IMR-90 (cell line): ENCODE measurements at regions not wholly inside any gene's neighbourhood (a gene's known extent, or its start where the extent isn't known, plus 50 kb on each side); places are given as distances from the start of the nearest gene placed in this dataset.

Source experiments
- ATAC-seq: fragments of 200-7000 bp; cut with Tn5 transposase; 2 replicates; pipeline ENCODE4 v1.9.1; 2020; ENCODE audit warnings: low read depth, mild to moderate bottlenecking, moderate library complexity
- BruUV-seq: library from RNA; stranded (reverse); fragments of 400-500 nt; replicated peaks from 2 replicates; lab custom pipeline; 2021; lab: Mats Ljungman, UMichigan
- CTCF ChIA-PET: fragments of 300-600 bp; formaldehyde crosslinking; extraction: SDS; loops from one replicate; lab custom pipeline; 2021; ENCODE audit warnings: antibody characterized with exemption; lab: Yijun Ruan, JAX
- POLR2A ChIA-PET: fragments of 300-600 bp; sonication (Branson Sonifier 250); formaldehyde crosslinking; loops from one replicate; lab custom pipeline; 2022; ENCODE audit warnings: antibody characterized with exemption; ENCODE audit not compliant: unreplicated experiment; lab: Charles Lee
- DNase-seq: peaks from one replicate; pipeline ENCODE4 v3.0.0; 2013
- H2AFZ ChIP-seq: replicated peaks from 2 replicates; pipeline ENCODE3; 2013; ENCODE audit warnings: low read length, mild to moderate bottlenecking; ENCODE audit not compliant: poor library complexity
- H2AK5ac ChIP-seq: 2 replicates; pipeline ENCODE4 v1.6.1; 2013; ENCODE audit warnings: low read depth, low read length, inconsistent platforms
- H2AK9ac ChIP-seq: replicated peaks from 2 replicates; pipeline ENCODE3; 2013; ENCODE audit warnings: mild to moderate bottlenecking, low read depth, low read length, moderate library complexity; ENCODE audit not compliant: poor library complexity
- H2BK120ac ChIP-seq: 2 replicates; pipeline ENCODE4 v1.6.1; 2013; ENCODE audit warnings: low read depth, low read length, inconsistent platforms
- H2BK15ac ChIP-seq: 3 replicates; pipeline ENCODE4 v1.6.1; 2013; ENCODE audit warnings: low read depth, low read length, inconsistent platforms
- H2BK20ac ChIP-seq: 2 replicates; pipeline ENCODE4 v1.6.1; 2013; ENCODE audit warnings: low read depth, mild to moderate bottlenecking, inconsistent platforms, low read length, moderate library complexity
- H2BK5ac ChIP-seq: 2 replicates; pipeline ENCODE4 v1.6.1; 2013; ENCODE audit warnings: mild to moderate bottlenecking, low read depth, low read length, inconsistent platforms; ENCODE audit not compliant: poor library complexity, severe bottlenecking
- H3K14ac ChIP-seq: replicated peaks from 2 replicates; pipeline ENCODE4 v1.6.1; 2013; ENCODE audit warnings: low read depth, low read length, inconsistent platforms
- H3K18ac ChIP-seq: 2 replicates; pipeline ENCODE4 v1.6.1; 2013; ENCODE audit warnings: low read depth, low read length, control low read depth
- H3K23ac ChIP-seq: 2 replicates; pipeline ENCODE4 v1.6.1; 2013; ENCODE audit warnings: low read depth, low read length, inconsistent platforms
- H3K27ac ChIP-seq: 2 replicates; pipeline ENCODE4 v1.5.1; 2013; ENCODE audit warnings: mild to moderate bottlenecking, control low read depth, low read length; ENCODE audit not compliant: insufficient read depth
- H3K27me3 ChIP-seq: 2 replicates; pipeline ENCODE4 v1.6.1; 2013; ENCODE audit warnings: low read length; ENCODE audit not compliant: control insufficient read depth, insufficient read depth
- H3K36me3 ChIP-seq: 2 replicates; pipeline ENCODE4 v1.6.1; 2013; ENCODE audit warnings: low read length, mixed read lengths; ENCODE audit not compliant: control insufficient read depth, insufficient read depth
- H3K4ac ChIP-seq: 2 replicates; pipeline ENCODE4 v1.6.1; 2013; ENCODE audit warnings: low read depth, low read length, inconsistent platforms
- H3K4me1 ChIP-seq: 2 replicates; pipeline ENCODE4 v1.6.1; 2013; ENCODE audit warnings: low read length, mixed read lengths; ENCODE audit not compliant: control insufficient read depth, insufficient read depth
- H3K4me2 ChIP-seq: 2 replicates; pipeline ENCODE4 v1.6.1; 2013; ENCODE audit warnings: low read depth, mild to moderate bottlenecking, control low read depth, low read length, moderate library complexity
- H3K4me3 ChIP-seq: 2 replicates; pipeline ENCODE4 v1.5.1; 2013; ENCODE audit warnings: low read depth, mild to moderate bottlenecking, control low read depth, low read length, moderate library complexity; ENCODE audit not compliant: insufficient read depth
- H3K56ac ChIP-seq: 2 replicates; pipeline ENCODE4 v1.6.1; 2013; ENCODE audit warnings: low read length, inconsistent platforms; ENCODE audit not compliant: insufficient read depth; ENCODE audit errors: extremely low read depth
- H3K79me1 ChIP-seq, 2 experiments: 2 replicates each; pipeline ENCODE4 v1.6.1; 2013; ENCODE audit warnings: low read length in 2 of 2, inconsistent platforms in 1 of 2, low read depth in 1 of 2
- H3K9ac ChIP-seq: 2 replicates; pipeline ENCODE4 v1.6.1; 2013; ENCODE audit warnings: low read depth, low read length, control low read depth
- H3K9me1 ChIP-seq: 2 replicates; pipeline ENCODE4 v1.6.1; 2013; ENCODE audit warnings: low read length, inconsistent platforms; ENCODE audit not compliant: insufficient read depth
- H3K9me3 ChIP-seq: 2 replicates; pipeline ENCODE4 v1.6.1; 2013; ENCODE audit warnings: low read length; ENCODE audit not compliant: control insufficient read depth, insufficient read depth
- H4K20me1 ChIP-seq: 2 replicates; pipeline ENCODE4 v1.6.1; 2013; ENCODE audit warnings: low read length, inconsistent platforms; ENCODE audit not compliant: insufficient read depth
- H4K5ac ChIP-seq: 2 replicates; pipeline ENCODE4 v1.6.1; 2013; ENCODE audit warnings: mild to moderate bottlenecking, low read depth, low read length, control low read depth
- H4K8ac ChIP-seq, 2 experiments: 2 replicates each; pipeline ENCODE4 v1.6.1; 2013; ENCODE audit warnings: low read depth in 2 of 2, low read length in 2 of 2, control low read depth in 1 of 2, inconsistent platforms in 1 of 2
- H4K91ac ChIP-seq: 2 replicates; pipeline ENCODE4 v1.6.1; 2013; ENCODE audit warnings: low read depth, low read length, inconsistent platforms; ENCODE audit not compliant: insufficient read depth
- SMC3 ChIP-seq: fragments of 150-350 bp; IDR thresholded peaks from 2 replicates; pipeline ENCODE4 v1.6.1; 2016; ENCODE audit warnings: low read depth, mild to moderate bottlenecking, antibody characterized with exemption, low read length, moderate library complexity
- WGBS, 2 experiments: methylation state at CpG; one replicate each; pipeline versions ENCODE4 v1.1.5 to v1.1.7; 2013; ENCODE audit warnings: missing lambda C conversion rate in 2 of 2; ENCODE audit not compliant: insufficient read length in 1 of 2; ENCODE audit errors: extremely low coverage in 2 of 2; 5-methylcytosine and 5-hydroxymethylcytosine counted together
- dilution Hi-C: fragments of 300-500 bp; cut with HindIII; formaldehyde crosslinking; loops from one replicate; pipeline ENCODE4 v1.14.3; 2018; ENCODE audit warnings: low sequenced_read_pairs; ENCODE audit not compliant: unreplicated experiment
- in situ Hi-C: fragments of 300-500 bp; cut with MboI; formaldehyde crosslinking; loops from 3 replicates; pipeline ENCODE4 v1.14.3; 2019; ENCODE audit warnings: low sequenced_read_pairs, inconsistent platforms, mixed read lengths
- intact Hi-C: fragments of 100-400 bp; cut with micrococcal nuclease; formaldehyde crosslinking; loops from 2 replicates; pipeline ENCODE4 v1.10.0; 2022

GRCh38 chr5:164540174-164540573, 1034.8 kb downstream of the MAT2B start:
- no peak overlapping the region for H3K18ac ChIP-seq
- no peak overlapping the region for H2BK20ac ChIP-seq
- H2BK15ac ChIP-seq, result no peak overlapping the region
- POLR2A ChIA-PET, result no interaction called here
- no peaks in the 10 kb centered on the region for H3K79me1 ChIP-seq
- intact Hi-C loops (no loop called here), dilution Hi-C loops (no loop called here), in situ Hi-C loops (no loop called here)
- H2BK120ac ChIP-seq, result no peak overlapping the region
- no peaks in the 10 kb centered on the region for H3K4me1 ChIP-seq
- no peak overlapping the region for H2AK9ac ChIP-seq
- no peak overlapping the region for H4K5ac ChIP-seq
- no peak overlapping the region for H2AK5ac ChIP-seq
- no peak overlapping the region for H3K4ac ChIP-seq
- CTCF ChIA-PET, result no interaction called here
- no peaks in the 10 kb centered on the region for H3K27me3 ChIP-seq
- no peak overlapping the region for H3K4me2 ChIP-seq
- no peaks in the 10 kb centered on the region for H3K9me3 ChIP-seq
- no CpG with 5 or more reads among the region's 2 CpGs for WGBS, 2 experiments
- H2AFZ ChIP-seq, result no peak overlapping the region
- H3K36me3 ChIP-seq, result no peaks in the 10 kb centered on the region
- H3K56ac ChIP-seq, result no peak overlapping the region
- no peaks in the 10 kb centered on the region for H3K9me1 ChIP-seq
- no peak for DNase-seq
- H3K23ac ChIP-seq, result no peak overlapping the region
- H3K27ac ChIP-seq, result no peak overlapping the region
- no peak overlapping the region for H4K91ac ChIP-seq
- H2BK5ac ChIP-seq, result no peak overlapping the region
- BruUV-seq, result no TSS peak
- H4K8ac ChIP-seq, result no peak overlapping the region
- no peak overlapping the region for H3K14ac ChIP-seq
- H3K9ac ChIP-seq, result no peak overlapping the region
- no peak overlapping the region for H3K4me3 ChIP-seq
- TF ChIP-seq SMC3, result no peak
- no peak for ATAC-seq
- no peaks in the 10 kb centered on the region for H4K20me1 ChIP-seq
